Right lobe of liver (tissue), 6 donors: ENCODE measurements at regions not wholly inside any gene's neighbourhood (a gene's known extent, or its start where the extent isn't known, plus 50 kb on each side); places are given as distances from the start of the nearest gene placed in this dataset.

Source experiments
- ATAC-seq, 4 donors: fragments of 200-7000 bp; cut with Tn5 transposase; one replicate each; pipeline ENCODE4 v1.9.1; 2020; ENCODE audit warnings: mild to moderate bottlenecking in 4 of 4, moderate library complexity in 4 of 4
- DNase-seq, 3 donors: peaks; one replicate each; pipeline ENCODE4 v3.0.0-alpha.2; 2020
- H3K27ac ChIP-seq, 3 donors: fragments of 200-600 bp; one replicate each; pipeline ENCODE4 v1.8.0; 2022
- H3K27me3 ChIP-seq, 2 donors: fragments of 200-600 bp; one replicate each; pipeline ENCODE4 v1.8.0; 2022
- H3K36me3 ChIP-seq, 4 donors: fragments of 200-600 bp; sonication (generic) in 1 of 4; one replicate each; pipeline versions ENCODE4 v1.5.1 to v1.8.0; 2017 to 2022; ENCODE audit warnings: control low read depth in 1 of 4
- H3K4me1 ChIP-seq, 4 donors: fragments of 200-600 bp; sonication (generic) in 1 of 4; one replicate each; pipeline versions ENCODE4 v1.5.1 to v1.8.0; 2017 to 2022; ENCODE audit warnings: control low read depth in 1 of 4
- H3K4me3 ChIP-seq, 3 donors: fragments of 200-600 bp; one replicate each; pipeline ENCODE4 v1.8.0; 2022
- H3K9me3 ChIP-seq, 4 donors: fragments of 200-600 bp; sonication (generic) in 1 of 4; one replicate each; pipeline versions ENCODE4 v1.5.1 to v1.8.0; 2017 to 2022; ENCODE audit warnings: control low read depth in 1 of 4
- CTCF ChIP-seq, 4 donors: fragments of 200-600 bp in 3 of 4; fragments of 450-650 bp in 1 of 4; IDR thresholded peaks; one replicate each; pipeline versions ENCODE4 v1.5.1 to v1.8.0; 2016 to 2022; ENCODE audit warnings: antibody characterized with exemption in 4 of 4, mild to moderate bottlenecking in 2 of 4
- POLR2A ChIP-seq: fragments of 450-650 bp; IDR thresholded peaks from one replicate; pipeline ENCODE4 v1.6.1; 2017; ENCODE audit warnings: antibody characterized with exemption, mild to moderate bottlenecking
- whole genome bisulfite sequencing: methylation state at CpG from one replicate; pipeline ENCODE4 v1.1.6; 2018; ENCODE audit warnings: low coverage, low lambda C conversion rate; ENCODE audit not compliant: insufficient coverage; ENCODE audit errors: missing lambda C conversion rate; 5-methylcytosine and 5-hydroxymethylcytosine counted together
- intact Hi-C, 2 donors: fragments of 100-400 bp; cut with DNase I; formaldehyde crosslinking; loops; one replicate each; pipeline versions ENCODE4 v1.11.2 to v1.14.1; 2022
- donor health status: DM: no; HTN: yes; CAD: no.
- donor health status: DM: no; HTN: no; CAD: no.
- donor health status: DM: no; HTN: no; CAD: no.
- donor health status: DM: no; HTN: yes; CAD: no.
- donor health status: DM: no; HTN: yes; CAD: no.

DNA sequence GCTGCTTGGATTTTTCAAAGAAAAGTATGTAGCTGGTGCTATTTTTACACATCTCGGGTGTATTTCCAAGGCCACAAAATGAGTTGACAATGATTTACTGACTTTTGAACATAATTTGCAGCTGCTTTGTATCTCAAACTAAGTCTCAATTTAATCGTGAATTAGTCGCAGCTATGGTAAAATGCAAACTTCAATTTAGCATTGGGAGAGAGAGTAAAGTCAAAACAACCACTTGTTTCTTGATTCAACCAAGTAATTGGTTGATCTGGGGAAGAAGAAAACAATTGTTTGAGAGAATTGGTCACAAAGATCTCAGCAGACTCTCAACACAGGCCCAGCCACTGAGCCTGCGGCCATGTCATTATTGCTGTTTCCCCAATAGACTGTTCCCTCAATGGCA, 75.0 kb upstream of the DYRK2 start:
- Histone ChIP-seq H3K9me3 (no peaks in the 10 kb centered on the region), H3K27me3 (no peaks in the 10 kb centered on the region), H3K4me3 (no peak overlapping the region), H3K27ac (no peak overlapping the region), H3K4me1 (no peaks in the 10 kb centered on the region), H3K36me3 (no peaks in the 10 kb centered on the region)
- ATAC-seq (no peak), DNase-seq (no peak)
- WGBS: 77% methylated on average over 4 of the region's 4 CpGs
- no peak for TF ChIP-seq POLR2A
- no peak for TF ChIP-seq CTCF (IDR thresholded peaks at IDR 0.05)
- intact Hi-C loops: no loop called here

DNA sequence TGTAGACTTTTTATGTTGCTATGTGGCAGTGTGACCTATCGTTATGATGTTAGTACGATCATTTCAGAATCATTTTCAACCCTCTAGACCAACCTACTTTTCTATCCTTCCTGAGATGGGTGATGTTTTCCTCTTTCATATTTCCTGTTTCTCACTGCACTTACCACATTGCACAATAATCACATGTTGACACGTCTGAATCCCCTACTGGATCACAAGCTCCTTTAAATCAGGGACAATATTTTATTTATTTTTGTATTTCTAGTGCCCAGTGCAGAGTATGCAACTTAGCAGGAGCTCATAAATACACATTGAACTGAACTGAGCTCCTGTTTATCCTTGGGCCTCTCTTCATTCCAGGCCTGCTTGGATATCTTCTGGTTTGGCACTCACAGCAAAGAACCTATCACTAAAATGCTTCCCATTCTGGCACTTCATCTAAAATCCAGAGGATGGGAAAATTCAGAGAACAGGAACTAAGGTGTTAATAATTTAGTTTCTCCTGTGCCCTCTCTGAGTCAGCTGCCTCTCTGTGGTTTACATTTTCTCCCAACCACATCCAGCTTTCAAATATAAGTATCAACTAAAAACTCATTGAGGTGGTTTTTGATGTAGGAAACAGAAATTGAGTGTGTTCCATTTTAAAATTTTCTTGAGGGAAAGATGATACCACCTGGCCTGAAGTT, 69.4 kb upstream of the DYRK2 start:
- WGBS: 46% methylated on average over 3 of the region's 3 CpGs
- ATAC-seq: peak in 1 of 4 donors; percentile 31
- intact Hi-C loops: no loop called here
- Histone ChIP-seq H3K27me3 (no peaks in the 10 kb centered on the region), H3K4me1 (no peaks in the 10 kb centered on the region), H3K4me3 (no peak overlapping the region), H3K9me3 (no peaks in the 10 kb centered on the region), H3K27ac (no peak overlapping the region), H3K36me3 (no peaks in the 10 kb centered on the region)
- DNase-seq: no peak
- TF ChIP-seq POLR2A (no peak), CTCF (IDR thresholded peaks at IDR 0.05) (no peak)

- intact Hi-C loops: no loop called here
- no peaks in the 10 kb centered on the region for H3K36me3 ChIP-seq
- 100% methylated on average over 1 of the region's 1 CpG for WGBS
- DNase-seq: no peak
- no peak for ATAC-seq
- no peaks in the 10 kb centered on the region for H3K4me1 ChIP-seq
- H3K4me3 ChIP-seq: no peak overlapping the region
- TF ChIP-seq CTCF (IDR thresholded peaks at IDR 0.05) (no peak), POLR2A (no peak)
- H3K27ac ChIP-seq: no peak overlapping the region
- no peaks in the 10 kb centered on the region for H3K27me3 ChIP-seq
- H3K9me3 ChIP-seq: no peaks in the 10 kb centered on the region
Measured at GRCh38 chr12:67579662-67580003, 68.9 kb upstream of the DYRK2 start.

DNA sequence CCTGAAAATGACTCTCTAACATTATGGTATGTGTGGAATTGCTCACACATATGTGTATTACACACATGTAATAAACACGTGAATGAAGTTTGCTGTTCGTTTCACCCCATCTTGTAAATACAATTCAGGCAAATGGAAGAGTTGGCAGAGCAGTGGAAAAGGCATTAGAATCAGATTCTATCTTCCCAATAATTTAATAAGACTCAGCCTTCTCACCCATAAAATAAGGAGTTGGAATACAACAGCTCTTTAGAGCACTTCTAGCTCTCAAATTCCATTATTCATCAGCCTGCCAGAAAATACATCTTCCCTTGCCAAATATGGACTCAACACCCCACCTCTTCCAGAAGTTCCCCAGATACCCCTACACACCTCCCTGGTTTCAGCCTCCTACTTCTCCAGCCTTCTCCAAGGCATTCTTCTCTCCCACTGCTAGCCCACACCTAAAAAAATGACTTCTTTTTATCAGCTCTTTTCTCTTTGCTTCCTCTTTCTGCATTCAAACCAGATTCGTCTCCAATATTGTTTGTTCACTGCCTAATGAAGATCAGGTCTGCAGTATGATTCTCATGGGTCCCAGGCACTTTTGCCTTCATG, 66.2 kb upstream of the DYRK2 start:
- Histone ChIP-seq H3K27ac (no peak overlapping the region), H3K4me3 (no peak overlapping the region), H3K36me3 (no peaks in the 10 kb centered on the region), H3K9me3 (no peaks in the 10 kb centered on the region), H3K27me3 (no peaks in the 10 kb centered on the region), H3K4me1 (no peaks in the 10 kb centered on the region)
- no peak for DNase-seq
- 55% methylated on average over 3 of the region's 3 CpGs for WGBS
- intact Hi-C loops: no loop called here
- ATAC-seq: no peak
- TF ChIP-seq POLR2A (no peak), CTCF (IDR thresholded peaks at IDR 0.05) (no peak)
